Upper lobe of left lung (tissue), 6 donors: ENCODE measurements at regions not wholly inside any gene's neighbourhood (a gene's known extent, or its start where the extent isn't known, plus 50 kb on each side); places are given as distances from the start of the nearest gene placed in this dataset.

Experiments used
- ATAC-seq, 2 donors: fragments of 200-7000 bp; cut with Tn5 transposase; one replicate each; pipeline ENCODE4 v1.9.1; 2022; ENCODE audit warnings: mild to moderate bottlenecking in 2 of 2, moderate library complexity in 2 of 2; ENCODE audit not compliant: low FRiP score in 2 of 2
- DNase-seq, 2 donors: peaks; one replicate each; pipeline ENCODE4 v3.0.0-alpha.2; 2019 to 2020
- H3K27ac ChIP-seq, 4 donors: fragments of 200-600 bp; sonication (generic); one replicate each; pipeline ENCODE4 v1.5.1; 2016 to 2019
- H3K27me3 ChIP-seq, 4 donors: fragments of 200-600 bp; sonication (generic); one replicate each; pipeline ENCODE4 v1.5.1; 2017 to 2019
- H3K36me3 ChIP-seq, 4 donors: fragments of 200-600 bp; sonication (generic); one replicate each; pipeline ENCODE4 v1.5.1; 2016 to 2019
- H3K4me1 ChIP-seq, 4 donors: fragments of 200-600 bp; sonication (generic); one replicate each; pipeline ENCODE4 v1.5.1; 2018 to 2019
- H3K4me3 ChIP-seq, 4 donors: fragments of 200-600 bp; sonication (generic); one replicate each; pipeline ENCODE4 v1.5.1; 2017 to 2019; ENCODE audit warnings: mild to moderate bottlenecking in 2 of 4, moderate library complexity in 1 of 4
- H3K9me3 ChIP-seq, 4 donors: fragments of 200-600 bp; sonication (generic); one replicate each; pipeline ENCODE4 v1.5.1; 2018 to 2019
- EP300 ChIP-seq, 4 donors: sonication (generic); formaldehyde crosslinking; IDR thresholded peaks; one replicate each; pipeline ENCODE4 v1.5.1; 2017; ENCODE audit warnings: antibody characterized with exemption in 4 of 4, control low read depth in 2 of 4
- POLR2A ChIP-seq, 4 donors: fragments of 450-650 bp; IDR thresholded peaks; one replicate each; pipeline ENCODE4 v1.5.1; 2016 to 2017; ENCODE audit warnings: antibody characterized with exemption in 4 of 4, mild to moderate bottlenecking in 2 of 4
- POLR2AphosphoS5 ChIP-seq, 2 donors: sonication (generic); formaldehyde crosslinking; IDR thresholded peaks; one replicate each; pipeline ENCODE4 v1.5.1; 2017; ENCODE audit warnings: antibody characterized with exemption in 2 of 2
- WGBS, 2 donors: methylation state at CpG; one replicate each; pipeline ENCODE4 v1.1.5; 2017 to 2018; 5-methylcytosine and 5-hydroxymethylcytosine counted together
- TF ChIP-seq, protein P1 (sequence below), 6 experiments: fragments of 450-650 bp in 4 of 6; fragments of 200-600 bp in 2 of 6; sonication (generic) in 2 of 6; IDR thresholded peaks; one replicate each; pipeline ENCODE4 v1.5.1; 2016 to 2019; ENCODE audit warnings: antibody characterized with exemption in 6 of 6
- donor health status: DM: no; HTN: no; CAD: no; lungs with moderate emphysema.
- donor health status: DM: no; HTN: yes; CAD: no; lungs with severe emphysema.

DNA sequence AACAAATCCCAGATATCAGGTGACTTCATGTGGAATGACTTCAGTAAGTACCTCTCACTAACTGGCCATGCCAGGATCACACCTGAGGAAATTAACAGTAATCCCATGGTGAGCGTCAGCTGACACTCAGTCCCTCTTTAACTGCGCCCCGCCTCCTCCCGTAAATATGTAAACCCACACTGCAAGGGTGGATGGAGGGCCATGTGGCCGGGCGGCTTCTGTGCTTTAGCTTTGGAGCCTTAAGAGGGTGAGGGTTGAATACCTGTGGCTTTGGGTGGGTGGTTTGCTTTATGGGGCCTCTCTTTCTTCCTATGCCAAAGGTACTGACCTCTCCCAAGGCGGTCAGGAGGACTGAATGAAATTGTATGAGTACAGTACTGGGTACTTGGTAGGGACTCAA lies 141.7 kb downstream of the MRM1 start:
- ATAC-seq (peak; percentile 27 to 81), DNase-seq (peak in 1 of 2 donors; percentile 79)
- H3K9me3 ChIP-seq, result no peaks in the 10 kb centered on the region

DNA sequence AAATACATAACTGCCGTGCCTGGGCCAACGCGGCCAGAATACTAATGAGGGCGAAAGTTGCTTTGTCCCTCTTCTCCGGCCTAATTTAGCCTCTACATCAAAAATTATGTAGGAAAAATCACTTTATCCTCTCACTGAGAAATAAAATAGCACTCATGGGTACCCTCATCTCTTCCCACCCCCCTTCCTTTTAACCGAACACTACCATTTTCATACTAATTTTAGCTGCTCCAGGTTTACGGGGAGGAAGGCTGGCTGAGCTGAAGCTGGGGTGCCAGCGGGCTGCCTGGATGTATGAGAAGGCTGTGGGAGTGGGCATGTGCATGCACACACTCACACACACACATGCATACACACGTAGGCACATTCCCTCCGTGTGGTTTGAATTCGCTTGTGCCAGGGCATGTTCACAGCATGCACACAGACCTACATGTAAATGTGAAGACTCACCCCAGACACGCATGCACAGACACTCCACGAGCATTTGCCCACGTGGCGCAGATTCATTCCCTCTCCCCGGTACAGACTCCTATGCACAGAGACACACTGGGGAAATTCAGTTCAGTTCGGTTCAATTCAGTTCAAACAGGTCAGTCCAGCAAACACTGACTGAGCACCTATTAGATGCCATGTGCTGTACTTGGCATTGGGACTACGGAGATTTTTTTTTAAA lies 145.1 kb downstream of the MRM1 start:
- no peaks in the 10 kb centered on the region for H3K9me3 ChIP-seq
- TF ChIP-seq POLR2AphosphoS5 (IDR thresholded peaks at IDR 0.05) (no peak), POLR2A (IDR thresholded peaks at IDR 0.05) (no peak), EP300 (IDR thresholded peaks at IDR 0.05) (no peak)
- TF ChIP-seq, protein P1, sequence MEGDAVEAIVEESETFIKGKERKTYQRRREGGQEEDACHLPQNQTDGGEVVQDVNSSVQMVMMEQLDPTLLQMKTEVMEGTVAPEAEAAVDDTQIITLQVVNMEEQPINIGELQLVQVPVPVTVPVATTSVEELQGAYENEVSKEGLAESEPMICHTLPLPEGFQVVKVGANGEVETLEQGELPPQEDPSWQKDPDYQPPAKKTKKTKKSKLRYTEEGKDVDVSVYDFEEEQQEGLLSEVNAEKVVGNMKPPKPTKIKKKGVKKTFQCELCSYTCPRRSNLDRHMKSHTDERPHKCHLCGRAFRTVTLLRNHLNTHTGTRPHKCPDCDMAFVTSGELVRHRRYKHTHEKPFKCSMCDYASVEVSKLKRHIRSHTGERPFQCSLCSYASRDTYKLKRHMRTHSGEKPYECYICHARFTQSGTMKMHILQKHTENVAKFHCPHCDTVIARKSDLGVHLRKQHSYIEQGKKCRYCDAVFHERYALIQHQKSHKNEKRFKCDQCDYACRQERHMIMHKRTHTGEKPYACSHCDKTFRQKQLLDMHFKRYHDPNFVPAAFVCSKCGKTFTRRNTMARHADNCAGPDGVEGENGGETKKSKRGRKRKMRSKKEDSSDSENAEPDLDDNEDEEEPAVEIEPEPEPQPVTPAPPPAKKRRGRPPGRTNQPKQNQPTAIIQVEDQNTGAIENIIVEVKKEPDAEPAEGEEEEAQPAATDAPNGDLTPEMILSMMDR (IDR thresholded peaks at IDR 0.05), result no peak
- no peak overlapping the region for H3K27ac ChIP-seq
- H3K36me3 ChIP-seq, result no peaks in the 10 kb centered on the region
- no peaks in the 10 kb centered on the region for H3K4me1 ChIP-seq
- no peaks in the 10 kb centered on the region for H3K27me3 ChIP-seq
- ATAC-seq, result no peak
- H3K4me3 ChIP-seq, result no peak overlapping the region
- no peak for DNase-seq
- WGBS, 2 donors, result 88 to 91% methylated on average over 18 of the region's 18 CpGs

More for the DNA sequence above, 141.7 kb downstream of the MRM1 start:
- Histone ChIP-seq H3K36me3 (no peaks in the 10 kb centered on the region), H3K27me3 (no peaks in the 10 kb centered on the region), H3K4me1 (no peaks in the 10 kb centered on the region), H3K4me3 (no peak overlapping the region), H3K27ac (no peak overlapping the region)
- TF ChIP-seq, protein P1 (IDR thresholded peaks at IDR 0.05), result no peak
- TF ChIP-seq POLR2A (IDR thresholded peaks at IDR 0.05), result no peak
- TF ChIP-seq EP300 (IDR thresholded peaks at IDR 0.05), result peak in 1 of 4 donors; percentile 30
- TF ChIP-seq POLR2AphosphoS5 (IDR thresholded peaks at IDR 0.05), result no peak
- WGBS, 2 donors, result 63 to 69% methylated on average over 5 to 7 of the region's 7 CpGs

DNA sequence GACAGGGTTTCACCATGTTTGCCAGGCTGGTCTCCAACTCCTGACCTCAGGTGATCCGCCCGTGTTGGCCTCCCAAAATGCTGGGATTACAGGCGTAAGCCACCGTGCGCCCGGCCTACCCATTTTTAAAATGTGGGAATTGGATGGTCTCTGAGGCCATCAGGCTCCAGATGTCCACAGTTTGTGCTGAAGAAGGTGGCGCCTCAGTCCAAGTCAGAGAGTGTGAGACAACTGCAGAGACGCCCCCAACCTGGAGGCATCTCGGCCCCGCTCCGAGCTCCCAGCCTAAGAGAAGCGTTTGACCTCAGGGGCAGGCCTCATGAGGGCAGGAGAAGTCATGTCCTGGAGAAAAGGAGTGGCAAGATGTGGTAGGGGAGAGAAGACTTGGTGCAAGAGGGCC lies 146.5 kb downstream of the MRM1 start:
- ATAC-seq, result no peak
- no peak overlapping the region for H3K27ac ChIP-seq
- H3K4me1 ChIP-seq, result no peaks in the 10 kb centered on the region
- WGBS, 2 donors, result 94 to 98% methylated on average over 12 of the region's 12 CpGs
- no peak for DNase-seq
- no peaks in the 10 kb centered on the region for H3K27me3 ChIP-seq
- H3K9me3 ChIP-seq, result no peaks in the 10 kb centered on the region
- TF ChIP-seq, protein P1 (IDR thresholded peaks at IDR 0.05), result no peak
- TF ChIP-seq POLR2A (IDR thresholded peaks at IDR 0.05) (no peak), EP300 (IDR thresholded peaks at IDR 0.05) (no peak), POLR2AphosphoS5 (IDR thresholded peaks at IDR 0.05) (no peak)
- H3K36me3 ChIP-seq, result no peaks in the 10 kb centered on the region
- no peak overlapping the region for H3K4me3 ChIP-seq

DNA sequence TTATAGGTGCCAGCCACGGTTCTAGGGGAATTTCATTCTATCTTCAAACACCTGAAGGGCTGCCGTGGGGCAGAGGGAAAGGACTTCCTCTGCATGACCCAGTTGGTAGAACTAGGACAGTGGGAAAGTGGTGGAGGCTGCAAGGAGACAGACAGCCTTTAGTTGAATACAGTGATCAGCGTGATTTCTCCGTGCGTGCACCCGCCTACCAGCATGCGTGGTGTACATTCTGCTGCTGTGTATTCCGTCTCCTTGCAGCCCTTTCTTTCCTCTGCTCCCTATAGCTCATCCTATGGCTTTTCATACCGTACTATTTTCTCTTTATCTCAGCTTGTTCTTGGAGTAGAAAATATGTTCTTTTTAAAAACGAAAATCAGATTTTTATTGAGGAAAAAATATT lies 146.9 kb downstream of the MRM1 start:
- Histone ChIP-seq H3K4me3 (no peak overlapping the region), H3K9me3 (no peaks in the 10 kb centered on the region), H3K4me1 (no peaks in the 10 kb centered on the region), H3K27ac (no peak overlapping the region), H3K27me3 (no peaks in the 10 kb centered on the region), H3K36me3 (no peaks in the 10 kb centered on the region)
- WGBS, 2 donors, result 71 to 88% methylated on average over 10 of the region's 10 CpGs
- DNase-seq (no peak), ATAC-seq (no peak)
- TF ChIP-seq, protein P1 (IDR thresholded peaks at IDR 0.05), result no peak
- no peak for TF ChIP-seq POLR2A (IDR thresholded peaks at IDR 0.05)
- no peak for TF ChIP-seq EP300 (IDR thresholded peaks at IDR 0.05)
- no peak for TF ChIP-seq POLR2AphosphoS5 (IDR thresholded peaks at IDR 0.05)

DNA sequence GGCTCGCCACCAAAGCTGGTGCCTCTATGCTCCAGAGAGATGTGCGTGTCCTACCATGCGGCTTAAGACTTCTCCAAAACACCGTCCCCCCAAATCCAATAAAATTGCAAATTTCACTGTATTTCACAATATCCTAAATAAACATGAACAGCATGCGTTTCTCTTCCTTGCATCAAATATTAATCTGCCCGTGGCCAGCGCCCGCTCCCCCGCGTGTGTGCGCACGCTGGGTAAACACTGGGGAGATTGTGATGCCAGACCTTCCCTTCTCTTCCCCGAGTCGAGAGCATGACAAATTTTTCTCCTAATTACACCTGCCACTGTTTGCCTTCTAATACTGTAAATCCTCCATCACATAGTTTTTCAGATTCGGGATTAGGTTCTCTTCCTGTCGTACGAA lies 148.1 kb downstream of the MRM1 start:
- no peak overlapping the region for H3K27ac ChIP-seq
- H3K36me3 ChIP-seq, result no peaks in the 10 kb centered on the region
- H3K4me3 ChIP-seq, result no peak overlapping the region
- no peak for ATAC-seq
- no peak for DNase-seq
- TF ChIP-seq EP300 (IDR thresholded peaks at IDR 0.05), result no peak
- TF ChIP-seq POLR2AphosphoS5 (IDR thresholded peaks at IDR 0.05), result no peak
- TF ChIP-seq, protein P1 (IDR thresholded peaks at IDR 0.05), result no peak
- no peak for TF ChIP-seq POLR2A (IDR thresholded peaks at IDR 0.05)
- WGBS, 2 donors, result 62 to 71% methylated on average over 17 of the region's 17 CpGs
- no peaks in the 10 kb centered on the region for H3K27me3 ChIP-seq
- H3K4me1 ChIP-seq, result no peaks in the 10 kb centered on the region
- H3K9me3 ChIP-seq, result no peaks in the 10 kb centered on the region
